HG03039 (cell line): ENCODE measurements at regions not wholly inside any gene's neighbourhood (a gene's known extent, or its start where the extent isn't known, plus 50 kb on each side); places are given as distances from the start of the nearest gene placed in this dataset.
"Not testable (repeated sequence)": the region's sequence is repeated elsewhere in the genome, so short reads cannot be mapped to it uniquely, and the experiment has no call there.

Experiments used
- ATAC-seq: cut with Tn5 transposase; IDR thresholded peaks from one replicate; pipeline ENCODE4 v1.9.1; 2021; ENCODE audit warnings: mild to moderate bottlenecking, moderate library complexity; ENCODE audit not compliant: unreplicated experiment

DNA sequence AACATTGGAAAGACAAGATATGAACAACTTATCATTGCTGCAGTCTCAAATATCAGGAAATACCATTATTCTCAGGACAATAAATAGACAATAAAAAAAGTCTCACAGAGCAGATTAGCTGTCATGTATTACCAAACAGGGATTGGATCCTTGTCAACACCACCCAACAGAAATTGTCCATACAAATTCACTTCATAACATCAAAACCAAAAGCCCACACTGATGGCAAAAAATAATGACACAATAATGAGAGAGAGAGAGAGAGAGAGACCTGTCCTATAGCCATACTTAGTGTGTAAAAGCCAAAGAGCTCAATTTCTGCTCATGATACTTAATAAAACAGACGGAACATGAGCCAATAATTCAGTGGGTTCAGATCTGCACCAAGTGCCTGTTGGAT is 96.5 kb downstream of the PPIAL4G start:
- ATAC-seq: no peak

DNA sequence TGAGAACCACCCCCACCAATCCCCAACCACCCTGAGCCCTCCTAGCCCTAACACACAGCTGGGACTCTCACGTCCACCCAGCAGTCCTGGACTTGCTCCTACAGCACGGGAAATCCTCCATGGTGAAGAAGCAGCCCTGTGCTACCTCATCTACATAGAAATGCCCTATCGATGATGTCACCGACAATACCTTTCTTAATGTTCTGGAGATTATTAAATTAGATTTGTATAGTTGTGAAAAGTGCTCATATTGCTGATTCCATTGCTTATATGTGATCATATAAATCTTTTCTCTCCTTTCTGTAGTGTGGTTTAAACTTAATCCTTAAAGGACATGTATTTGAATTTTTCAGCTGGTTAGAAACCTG is 97.1 kb downstream of the PPIAL4G start:
- not testable (repeated sequence) for ATAC-seq

DNA sequence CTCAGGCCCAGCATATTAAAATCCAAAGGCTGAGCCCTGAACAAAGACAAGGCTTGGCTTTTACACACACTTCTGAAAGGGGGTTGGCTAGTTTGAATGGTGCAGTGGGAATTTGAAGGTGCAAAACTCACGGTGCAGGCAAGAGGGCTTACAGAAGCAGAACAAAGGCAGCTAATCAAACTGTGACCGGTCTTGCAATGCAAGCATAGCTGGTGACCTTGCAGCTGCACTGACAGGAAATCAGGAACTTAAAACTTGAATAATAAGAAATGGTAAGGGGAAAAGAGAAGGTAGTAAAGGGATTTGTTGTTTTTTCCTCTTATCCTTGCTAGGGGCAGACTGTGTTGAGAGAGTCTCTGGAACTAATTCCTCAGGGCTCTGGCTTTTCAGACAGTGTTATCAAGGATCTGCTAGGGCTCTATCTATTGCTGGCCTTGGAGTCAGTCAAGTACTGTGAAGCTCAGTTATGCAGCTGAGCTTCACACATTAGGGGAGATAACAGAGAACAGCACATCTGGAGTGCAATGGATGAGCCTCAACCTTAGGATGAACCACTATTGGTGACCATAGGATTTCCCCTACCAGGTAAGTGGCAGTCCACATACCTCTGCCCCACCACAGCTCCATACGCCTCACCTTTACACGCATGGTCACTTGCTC is 97.6 kb downstream of the PPIAL4G start:
- no peak for ATAC-seq

DNA sequence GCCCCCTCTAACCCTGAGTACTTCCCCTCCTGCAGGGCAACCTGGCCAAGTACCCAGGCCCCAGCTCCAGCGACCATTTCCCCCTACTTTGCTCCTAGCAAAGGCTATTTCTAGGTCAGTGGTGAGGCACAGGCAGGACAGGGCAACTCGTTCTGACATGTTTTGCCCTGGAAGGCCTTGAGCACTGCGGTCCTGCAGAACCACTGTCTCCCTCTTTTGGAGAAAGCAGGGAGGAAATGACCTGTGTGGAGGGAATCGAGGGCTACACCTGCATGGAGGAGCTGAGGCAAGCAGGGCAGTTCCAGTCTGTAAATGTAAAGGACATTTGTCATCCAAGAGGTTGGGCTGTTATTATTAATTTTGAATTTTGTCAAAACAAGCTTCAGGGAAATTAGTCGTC is 99.1 kb downstream of the PPIAL4G start:
- ATAC-seq: no peak

DNA sequence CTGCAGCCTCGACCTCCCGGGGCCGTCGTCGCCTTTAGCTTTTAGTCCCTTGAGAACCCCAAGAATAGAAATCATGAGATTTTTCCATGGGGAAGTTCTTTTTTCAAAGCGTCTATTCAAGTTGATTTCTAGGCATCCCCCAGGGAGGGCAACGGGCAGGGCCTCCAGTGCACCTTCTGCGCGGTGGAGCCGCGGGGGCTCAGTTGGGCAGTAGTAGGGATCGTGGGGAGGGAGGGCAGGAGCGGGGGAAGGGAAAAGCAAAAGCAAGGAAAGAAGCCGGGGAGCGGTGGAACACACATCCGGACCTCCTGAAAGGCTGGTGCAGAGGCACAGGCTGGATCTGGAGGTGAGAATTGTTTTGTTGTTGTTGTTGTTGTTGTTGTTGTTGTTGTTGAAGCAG is 103.4 kb downstream of the PPIAL4G start:
- no peak for ATAC-seq

DNA sequence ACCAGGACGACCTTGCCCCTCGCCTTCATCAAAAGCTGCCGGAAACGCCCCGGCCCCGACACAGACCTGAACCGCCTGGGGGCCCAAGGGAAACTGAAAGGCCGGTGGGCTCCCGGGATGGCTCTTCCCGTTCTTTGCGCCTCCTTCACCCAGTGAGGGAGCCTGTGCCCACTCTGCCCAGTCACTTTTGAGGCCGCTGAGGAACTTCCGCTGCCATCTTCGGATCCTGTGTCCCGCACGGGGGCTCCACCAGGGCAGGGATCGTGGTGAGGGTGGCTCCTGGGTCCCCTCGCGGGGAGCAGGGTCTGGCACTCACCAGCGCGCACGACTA is 104.0 kb downstream of the PPIAL4G start:
- no peak for ATAC-seq

DNA sequence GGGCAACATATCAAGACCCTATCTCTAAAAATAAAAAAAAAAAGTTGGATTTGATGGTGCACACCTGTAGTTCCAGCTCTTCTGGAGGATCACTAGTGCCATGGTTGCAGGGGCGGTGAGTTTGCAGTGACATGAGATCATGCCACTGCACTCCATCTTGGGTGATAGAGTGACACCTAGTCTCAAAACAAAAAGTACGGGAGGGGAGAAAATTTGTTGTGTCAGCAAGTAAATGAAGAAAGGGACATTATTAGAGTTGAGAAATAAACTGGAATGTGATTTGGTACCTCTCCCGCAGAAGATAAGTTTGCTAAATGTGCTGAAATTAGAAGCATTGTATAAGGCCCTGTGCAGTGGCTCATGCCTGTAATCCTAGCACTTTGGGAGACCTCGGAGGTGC is 105.1 kb downstream of the PPIAL4G start:
- not testable (repeated sequence) for ATAC-seq

DNA sequence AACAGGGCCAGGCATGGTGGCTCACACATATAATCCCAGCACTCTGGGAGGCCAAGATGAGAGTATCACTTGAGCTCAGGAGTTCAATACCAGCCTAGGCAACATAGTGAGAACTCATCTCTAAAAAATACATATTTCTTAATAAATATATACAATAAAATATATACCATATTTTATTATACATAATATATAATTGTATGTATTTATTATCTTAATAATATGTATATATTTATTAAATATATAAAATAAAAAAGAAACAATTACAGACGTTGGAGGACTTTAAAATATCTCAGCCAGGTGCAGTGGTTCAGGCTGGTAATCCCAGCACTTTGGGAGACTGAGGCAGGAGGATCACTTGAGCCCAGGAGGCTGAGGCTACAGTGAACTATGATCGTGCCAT is 106.1 kb downstream of the PPIAL4G start:
- ATAC-seq: not testable (repeated sequence)

DNA sequence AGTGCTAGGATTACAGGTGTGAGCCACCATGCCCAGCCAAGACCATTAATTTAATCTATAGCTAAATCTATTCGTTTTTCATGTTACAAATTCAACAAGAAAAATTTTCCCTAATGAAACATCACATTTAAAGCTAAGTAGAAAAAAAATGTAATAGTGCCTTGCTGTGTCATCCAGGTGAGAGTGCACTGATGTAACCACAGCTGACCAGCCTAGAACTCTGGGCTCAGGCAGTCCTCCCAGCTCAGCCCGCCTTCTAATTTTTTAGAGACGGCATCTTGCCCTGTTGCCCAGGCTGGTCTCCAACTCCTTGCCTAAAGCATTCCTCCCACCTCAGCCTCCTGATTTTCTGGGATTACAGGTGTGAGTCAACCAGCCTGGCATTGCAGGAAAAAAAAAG is 109.0 kb downstream of the PPIAL4G start:
- ATAC-seq: no peak

DNA sequence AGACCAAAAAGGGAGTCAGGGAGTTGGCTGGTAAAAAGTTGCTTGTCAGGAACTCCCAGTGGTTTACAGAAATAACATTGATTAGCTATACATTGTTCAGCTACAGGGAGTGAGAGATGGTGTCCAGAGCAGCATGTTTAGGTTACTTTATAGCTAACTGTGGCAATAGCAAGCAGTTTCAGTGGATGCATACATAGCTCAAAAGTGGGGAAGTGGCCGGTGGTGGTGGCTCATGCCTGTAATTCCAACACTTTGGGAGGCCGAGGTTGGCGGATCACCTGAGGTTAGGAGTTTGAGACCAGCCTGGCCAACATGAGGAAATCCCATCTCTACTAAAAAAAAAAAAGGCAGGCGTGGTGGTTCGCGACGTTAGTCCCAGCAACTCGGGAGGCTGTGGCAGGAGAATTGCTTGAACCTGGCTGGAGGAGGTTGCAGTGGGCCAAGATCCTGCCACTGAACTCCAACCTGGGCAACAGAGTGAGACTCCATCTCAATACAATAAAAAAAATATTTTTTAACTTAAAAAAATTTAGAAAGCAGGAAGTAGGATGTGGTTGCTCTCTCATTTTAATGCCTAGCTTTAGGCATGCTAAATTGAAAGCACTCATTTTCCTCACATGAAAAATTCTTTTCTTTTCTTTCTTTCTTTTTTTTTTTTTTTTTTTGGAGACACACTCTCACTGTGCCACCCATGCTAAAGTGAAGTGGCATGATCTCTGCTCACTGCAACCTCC is 109.7 kb downstream of the PPIAL4G start:
- no peak for ATAC-seq

DNA sequence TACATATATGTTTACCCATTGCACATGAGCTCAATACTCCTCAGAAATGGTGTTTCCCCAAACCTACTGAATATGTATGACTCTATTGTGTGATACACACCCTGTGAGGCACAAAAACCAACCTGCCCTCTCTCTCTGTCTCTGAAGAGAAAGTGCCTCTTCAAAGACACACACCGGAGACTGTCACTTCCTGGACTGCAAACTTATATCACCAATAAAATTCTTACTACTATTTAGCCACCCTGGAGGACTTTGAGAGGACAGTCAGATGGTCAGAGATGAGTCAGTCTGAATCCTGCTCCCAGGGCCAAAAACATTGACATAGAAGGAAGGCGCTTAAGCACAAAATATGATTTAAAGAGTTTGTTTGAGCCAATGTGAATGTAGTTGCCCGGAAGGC is 110.4 kb downstream of the PPIAL4G start:
- no peak for ATAC-seq

DNA sequence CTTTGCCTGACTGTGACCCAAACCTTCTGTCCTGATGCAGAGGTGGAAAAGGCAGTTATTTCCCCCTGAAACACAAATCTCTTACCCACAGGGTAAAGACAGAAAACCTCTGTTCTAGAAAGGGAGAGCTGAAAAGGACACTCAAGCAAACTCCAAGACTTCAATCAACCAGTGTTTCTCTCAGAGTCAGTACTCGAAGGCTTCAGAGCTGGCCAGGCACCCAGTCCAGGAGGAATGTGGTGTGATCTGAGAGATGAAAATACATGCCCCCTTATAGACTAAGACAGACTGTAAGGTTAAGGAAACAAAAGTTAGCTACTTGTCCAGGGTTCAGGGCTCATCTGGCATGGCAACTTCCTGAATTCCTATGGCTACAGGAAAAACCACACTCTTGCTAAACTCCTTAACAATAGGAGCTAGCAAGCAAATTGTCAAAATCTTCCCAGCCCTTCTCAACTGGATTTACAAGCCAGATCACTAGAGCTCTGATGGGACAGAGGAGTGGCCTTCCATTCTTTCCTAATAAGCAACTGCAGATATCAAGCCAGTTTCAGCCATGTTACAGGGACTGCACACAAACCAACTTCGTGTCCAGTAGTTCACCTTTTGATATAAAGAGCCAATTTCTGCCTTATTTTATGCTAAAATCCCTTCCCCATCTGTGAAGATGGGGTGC is 110.9 kb downstream of the PPIAL4G start:
- not testable (repeated sequence) for ATAC-seq

DNA sequence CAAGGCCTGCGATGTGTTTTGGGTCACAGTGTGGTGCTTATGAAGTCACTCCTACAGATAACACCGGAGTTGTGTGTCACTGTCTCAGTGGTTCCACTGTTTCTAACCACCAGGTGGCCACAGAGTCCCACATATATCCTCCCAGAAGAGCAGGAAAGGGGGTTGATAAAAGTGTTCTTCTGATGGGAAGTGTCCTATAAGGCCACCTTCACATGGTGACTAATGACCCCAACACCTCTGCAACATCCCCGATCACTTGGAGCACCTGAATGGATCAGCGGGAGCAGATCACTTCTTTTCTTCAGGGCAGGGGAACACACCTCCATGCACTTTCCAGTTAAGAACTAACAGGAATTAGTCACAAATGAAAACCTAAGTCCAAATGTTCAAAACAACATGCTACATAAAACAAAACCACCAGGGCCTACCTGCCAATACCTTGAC is 111.5 kb downstream of the PPIAL4G start:
- not testable (repeated sequence) for ATAC-seq

DNA sequence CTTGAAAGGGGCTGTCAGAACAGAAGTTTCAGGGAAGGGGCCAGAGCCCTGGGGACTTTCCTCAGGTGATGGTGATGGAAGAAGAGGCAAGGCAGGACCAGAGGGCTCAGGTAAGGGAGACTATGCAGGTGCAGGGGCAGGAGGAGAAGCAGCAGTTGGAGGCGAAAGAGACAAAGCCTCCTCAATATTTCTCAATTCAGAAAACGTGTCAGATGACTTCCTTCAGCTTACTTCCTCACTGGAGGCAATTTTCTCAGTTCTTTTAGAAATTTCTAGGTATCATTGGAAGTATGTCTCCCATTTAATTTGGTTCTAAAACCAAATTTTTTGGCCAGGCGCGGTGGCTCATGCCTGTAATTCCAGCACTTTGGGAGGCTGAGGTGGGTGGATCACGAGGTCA is 112.4 kb downstream of the PPIAL4G start:
- ATAC-seq: not testable (repeated sequence)

DNA sequence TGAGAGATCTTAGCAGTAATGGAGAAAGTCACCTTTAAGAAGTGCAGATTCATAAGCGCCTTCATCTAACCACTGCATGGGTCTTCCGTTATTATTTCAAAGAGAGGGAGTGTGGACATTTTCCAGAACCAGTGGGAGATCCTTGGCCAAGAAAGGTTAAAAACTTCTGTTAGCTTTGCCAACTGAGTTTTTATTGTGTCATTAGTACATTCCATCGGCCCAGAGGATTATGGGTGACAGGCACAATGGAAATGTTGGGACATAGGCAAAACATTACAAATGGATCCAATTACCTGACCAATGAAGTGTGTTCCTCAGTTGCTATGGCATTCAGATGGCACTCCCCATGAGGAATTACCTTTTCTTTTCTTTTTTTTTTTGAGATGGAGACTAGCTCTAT is 115.5 kb downstream of the PPIAL4G start:
- no peak for ATAC-seq

DNA sequence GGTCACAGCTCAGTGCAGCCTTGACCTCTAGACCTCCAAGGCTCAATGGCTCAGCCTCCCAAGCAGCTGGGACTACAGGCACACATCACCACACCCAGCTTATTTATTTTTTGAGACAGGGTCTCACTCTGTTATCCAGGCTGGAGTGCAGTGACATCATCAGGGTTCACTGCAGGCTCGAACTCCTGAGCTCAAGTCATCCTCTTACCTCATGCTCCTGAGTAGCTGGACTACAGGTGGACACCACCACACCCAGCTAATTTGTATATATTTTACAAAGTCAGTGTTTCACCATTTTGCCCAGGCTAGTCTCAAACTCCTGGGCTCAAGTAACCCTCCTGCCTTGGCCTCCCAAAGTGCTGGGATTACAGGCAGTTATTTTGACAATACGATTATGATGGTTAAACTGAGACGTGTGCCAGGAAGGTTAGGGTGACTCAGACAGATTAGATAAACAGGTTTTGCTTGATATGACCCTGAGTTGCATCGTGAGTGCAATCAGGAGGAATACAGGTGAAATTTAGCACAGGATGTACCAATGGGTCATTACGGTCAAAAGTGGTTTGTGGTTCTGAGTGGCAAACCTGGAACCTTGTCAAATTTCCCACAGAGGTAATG is 116.9 kb downstream of the PPIAL4G start:
- not testable (repeated sequence) for ATAC-seq

DNA sequence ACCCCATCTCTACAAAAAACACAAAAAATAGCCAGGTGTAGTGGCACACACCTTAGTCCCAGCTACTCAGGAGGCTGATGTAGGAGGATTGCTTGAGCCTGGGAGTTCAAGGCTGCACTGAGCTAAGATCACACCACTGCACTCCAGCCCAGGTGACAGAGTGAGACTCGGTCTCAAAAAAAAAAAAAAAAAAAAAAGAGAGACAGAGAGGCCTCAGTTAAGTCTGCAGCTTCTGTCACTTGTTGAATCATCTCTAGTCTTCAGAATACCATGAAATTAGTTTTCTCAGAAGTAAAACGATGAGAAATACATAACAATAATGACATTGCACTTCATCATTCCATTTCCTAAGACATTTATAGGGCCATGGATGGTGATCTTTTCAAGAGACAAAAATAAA is 118.0 kb downstream of the PPIAL4G start:
- not testable (repeated sequence) for ATAC-seq

DNA sequence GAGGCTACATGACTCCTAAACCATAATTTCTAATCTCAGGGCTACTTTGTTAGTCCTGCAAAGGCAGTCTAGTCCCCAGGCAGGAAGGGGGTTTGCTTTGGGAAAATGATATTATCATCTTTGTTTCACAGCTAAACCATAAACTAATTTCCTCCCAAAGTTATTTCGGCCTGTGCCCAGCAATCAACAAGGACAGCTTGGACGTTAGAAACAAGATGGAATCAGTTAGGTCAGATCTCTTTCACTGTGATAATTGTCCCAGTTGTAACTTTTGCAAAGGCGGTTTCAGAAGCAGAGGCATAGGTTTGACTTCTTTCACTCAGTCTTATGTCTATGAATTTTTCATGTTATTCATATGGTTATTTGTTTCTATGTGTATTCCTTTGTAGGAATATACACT is 119.1 kb downstream of the PPIAL4G start:
- not testable (repeated sequence) for ATAC-seq

DNA sequence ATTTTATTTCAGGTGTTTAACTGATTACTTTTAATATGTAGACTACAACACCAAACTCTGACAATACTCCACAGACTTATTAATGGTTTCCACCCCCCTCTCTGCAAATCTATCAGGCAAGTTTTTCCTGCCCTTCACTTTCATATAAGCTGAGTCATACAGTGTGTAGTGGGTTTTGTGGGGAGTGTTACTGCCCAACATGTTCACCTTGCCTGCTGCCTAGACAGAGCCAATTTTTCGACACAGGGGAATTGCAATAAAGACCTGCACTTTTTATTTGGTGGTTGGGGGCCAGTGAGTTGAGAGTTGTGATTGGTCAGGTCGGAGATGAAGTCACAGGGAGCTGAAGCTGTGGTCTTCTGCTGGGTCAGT is 119.7 kb downstream of the PPIAL4G start:
- no peak for ATAC-seq

DNA sequence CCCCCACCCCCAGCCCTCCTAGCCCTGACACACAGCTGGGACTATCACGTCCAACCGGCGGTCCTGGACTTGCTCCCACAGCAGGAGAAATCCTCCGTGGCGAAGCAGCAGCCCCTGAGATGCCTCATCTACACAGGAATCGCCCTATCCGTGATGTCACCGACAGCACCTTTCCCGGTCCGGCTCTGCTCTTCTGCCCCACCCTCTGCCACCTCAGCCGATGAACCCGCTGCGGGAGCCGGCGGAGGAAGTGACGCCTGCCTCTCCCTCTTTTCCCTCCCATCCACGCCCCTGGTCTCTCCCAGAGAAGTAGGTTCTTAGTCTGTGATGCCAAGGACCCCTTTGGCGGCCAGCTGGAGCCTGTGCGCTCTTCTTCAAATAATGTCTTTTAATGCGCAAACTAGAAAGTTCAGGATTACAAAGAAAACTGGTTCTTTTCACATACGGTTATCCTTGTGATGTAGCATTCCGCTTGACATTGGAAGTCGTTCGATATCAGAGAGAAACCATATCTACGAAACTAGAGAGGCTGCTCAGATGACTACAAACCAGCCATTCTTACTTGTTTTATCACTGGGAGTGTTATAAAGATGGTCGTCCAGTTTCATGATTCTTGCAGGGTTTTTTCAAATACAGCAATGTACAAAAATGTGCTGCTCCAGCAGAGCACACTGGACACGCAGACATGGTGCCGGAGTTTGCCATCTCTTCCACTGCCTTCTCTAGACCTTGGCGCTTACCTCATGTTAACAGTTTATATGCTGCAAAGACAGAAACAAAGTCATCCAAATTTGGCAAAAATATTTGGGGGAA is 120.3 kb downstream of the PPIAL4G start:
- ATAC-seq: no peak

DNA sequence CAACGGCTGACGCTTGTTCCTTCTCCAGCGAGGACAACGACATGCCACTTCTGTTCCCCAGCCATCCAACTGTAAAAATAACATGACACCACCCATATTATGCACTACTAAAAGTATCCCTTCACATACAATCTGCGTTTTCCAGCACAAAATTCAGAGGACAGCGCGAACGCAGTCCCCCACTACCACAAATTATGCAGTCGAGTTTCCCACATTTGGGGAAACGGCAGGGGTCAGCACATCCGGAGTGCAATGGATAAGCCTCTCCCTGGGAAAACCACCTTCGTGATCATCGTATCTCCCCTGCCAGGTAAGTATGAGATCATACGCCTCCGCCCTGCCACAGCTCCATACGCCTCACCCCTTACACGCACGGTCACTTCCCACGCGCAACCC is 120.9 kb downstream of the PPIAL4G start:
- ATAC-seq: no peak
